ENCODE measurements at regions not wholly inside any gene's neighbourhood (a gene's known extent, or its start where the extent isn't known, plus 50 kb on each side); places are given as distances from the start of the nearest gene placed in this dataset.

GRCh38 chr14:97620066-97620465 lies 822.9 kb downstream of the VRK1 start:
- H3K9me3 Mint-ChIP-seq (ENCODE audit: insufficient read depth) = peaks cover 10% of the 10 kb centered on the region
- POLR2A ChIA-PET = interaction anchor here (1.3 to 2.9 kb wide), 2 partner anchors 17 to 162 kb away, joined by 3 to 7 read pairs; no protein-coding TSS in a partner anchor
- DNase-seq = no peak
- peaks cover 45% of the 10 kb centered on the region for H3K4me1 Mint-ChIP-seq (ENCODE audit: low read depth)
- peaks cover 2% of the 10 kb centered on the region for H3K27me3 Mint-ChIP-seq (ENCODE audit: low read depth)
- H3K4me3 Mint-ChIP-seq = peak overlapping the region; percentile 79
- peaks cover 29% of the 10 kb centered on the region for H3K36me3 Mint-ChIP-seq (ENCODE audit: low read depth)
- peak overlapping the region; percentile 96 for H3K27ac Mint-ChIP-seq
- CTCF ChIA-PET = interaction anchor here (1.2 to 2.6 kb wide), 2 partner anchors 10 to 14 kb away, joined by 3 to 9 read pairs; no protein-coding TSS in a partner anchor
- peak; percentile 15 for ATAC-seq

GRCh38 chr14:97624985-97625384 lies 827.8 kb downstream of the VRK1 start:
- Mint-ChIP-seq H3K9me3 (ENCODE audit: insufficient read depth) (no peaks in the 10 kb centered on the region), H3K27ac (no peak overlapping the region), H3K4me3 (no peak overlapping the region), H3K36me3 (ENCODE audit: low read depth) (peaks cover 9% of the 10 kb centered on the region), H3K27me3 (ENCODE audit: low read depth) (peaks cover 2% of the 10 kb centered on the region), H3K4me1 (ENCODE audit: low read depth) (peaks cover 17% of the 10 kb centered on the region)
- ChIA-PET CTCF (interaction anchor here (1.8 kb wide), 1 partner anchor 11 kb away, joined by 6 read pairs; no protein-coding TSS in a partner anchor), POLR2A (no interaction called here)
- ATAC-seq (no peak), DNase-seq (no peak)

GRCh38 chr14:97625477-97625876 lies 828.3 kb downstream of the VRK1 start:
- POLR2A ChIA-PET = interaction anchor here (0.6 kb wide), 1 partner anchor 53 kb away, joined by 3 read pairs; no protein-coding TSS in a partner anchor
- DNase-seq = no peak
- no peak for ATAC-seq
- CTCF ChIA-PET = interaction anchor here (0.9 to 1.8 kb wide), 2 partner anchors 11 to 58 kb away, joined by 3 to 6 read pairs; no protein-coding TSS in a partner anchor
- no peak overlapping the region for H3K4me3 Mint-ChIP-seq
- peaks cover 12% of the 10 kb centered on the region for H3K4me1 Mint-ChIP-seq (ENCODE audit: low read depth)
- H3K9me3 Mint-ChIP-seq (ENCODE audit: insufficient read depth) = no peaks in the 10 kb centered on the region
- peaks cover 9% of the 10 kb centered on the region for H3K36me3 Mint-ChIP-seq (ENCODE audit: low read depth)
- H3K27me3 Mint-ChIP-seq (ENCODE audit: low read depth) = peaks cover 2% of the 10 kb centered on the region
- H3K27ac Mint-ChIP-seq = no peak overlapping the region

- ATAC-seq (no peak), DNase-seq (no peak)
- ChIA-PET POLR2A (no interaction called here), CTCF (interaction anchor here (0.9 to 1.8 kb wide), 2 partner anchors 10 to 59 kb away, joined by 3 to 6 read pairs; no protein-coding TSS in a partner anchor)
- Mint-ChIP-seq H3K4me3 (no peak overlapping the region), H3K9me3 (ENCODE audit: insufficient read depth) (no peaks in the 10 kb centered on the region), H3K27ac (no peak overlapping the region), H3K4me1 (ENCODE audit: low read depth) (peaks cover 6% of the 10 kb centered on the region), H3K27me3 (ENCODE audit: low read depth) (peaks cover 2% of the 10 kb centered on the region), H3K36me3 (ENCODE audit: low read depth) (peaks cover 5% of the 10 kb centered on the region)
These were observed 828.9 kb downstream of the VRK1 start for GRCh38 chr14:97626088-97626487.

GRCh38 chr14:97630249-97630648 lies 833.1 kb downstream of the VRK1 start:
- Mint-ChIP-seq H3K4me1 (ENCODE audit: low read depth) (peaks cover 19% of the 10 kb centered on the region), H3K27ac (no peak overlapping the region), H3K4me3 (no peak overlapping the region), H3K9me3 (ENCODE audit: insufficient read depth) (no peaks in the 10 kb centered on the region), H3K36me3 (ENCODE audit: low read depth) (no peaks in the 10 kb centered on the region), H3K27me3 (ENCODE audit: low read depth) (peaks cover 6% of the 10 kb centered on the region)
- ChIA-PET POLR2A (no interaction called here), CTCF (no interaction called here)
- ATAC-seq = no peak
- no peak for DNase-seq

GRCh38 chr14:97633131-97633738 lies 836.1 kb downstream of the VRK1 start:
- Mint-ChIP-seq H3K27me3 (ENCODE audit: low read depth) (peaks cover 6% of the 10 kb centered on the region), H3K9me3 (ENCODE audit: insufficient read depth) (no peaks in the 10 kb centered on the region), H3K36me3 (ENCODE audit: low read depth) (peaks cover 3% of the 10 kb centered on the region), H3K4me1 (ENCODE audit: low read depth) (peaks cover 35% of the 10 kb centered on the region), H3K4me3 (no peak overlapping the region), H3K27ac (no peak overlapping the region)
- ATAC-seq = no peak
- POLR2A ChIA-PET = interaction anchor here (0.9 kb wide), 1 partner anchor 30 kb away, joined by 4 read pairs; no protein-coding TSS in a partner anchor
- CTCF ChIA-PET = interaction anchor here (1.0 to 2.7 kb wide), 3 partner anchors 12 to 40 kb away, joined by 4 to 9 read pairs (median 4); no protein-coding TSS in a partner anchor
- no peak for DNase-seq

- CTCF ChIA-PET = interaction anchor here (0.8 to 2.7 kb wide), 3 partner anchors 14 to 69 kb away, joined by 3 to 9 read pairs (median 4); no protein-coding TSS in a partner anchor
- H3K4me3 Mint-ChIP-seq = peak overlapping the region; percentile 68
- H3K27me3 Mint-ChIP-seq (ENCODE audit: low read depth) = peaks cover 6% of the 10 kb centered on the region
- POLR2A ChIA-PET = interaction anchor here (0.6 kb wide), 1 partner anchor 13 kb away, joined by 7 read pairs; no protein-coding TSS in a partner anchor
- DNase-seq = peak; percentile 53
- peak; percentile 60 for ATAC-seq
- H3K27ac Mint-ChIP-seq = peak overlapping the region; percentile 79
- H3K9me3 Mint-ChIP-seq (ENCODE audit: insufficient read depth) = no peaks in the 10 kb centered on the region
- H3K36me3 Mint-ChIP-seq (ENCODE audit: low read depth) = peaks cover 3% of the 10 kb centered on the region
- H3K4me1 Mint-ChIP-seq (ENCODE audit: low read depth) = peaks cover 44% of the 10 kb centered on the region
These were observed 837.6 kb downstream of the VRK1 start for GRCh38 chr14:97634751-97635150.

GRCh38 chr14:97638864-97639263 lies 841.7 kb downstream of the VRK1 start:
- ATAC-seq (no peak), DNase-seq (no peak)
- H3K36me3 Mint-ChIP-seq (ENCODE audit: low read depth) = peaks cover 3% of the 10 kb centered on the region
- no peaks in the 10 kb centered on the region for H3K9me3 Mint-ChIP-seq (ENCODE audit: insufficient read depth)
- ChIA-PET CTCF (interaction anchor here (0.7 kb wide), 1 partner anchor 454 kb away, joined by 3 read pairs; no protein-coding TSS in a partner anchor), POLR2A (interaction anchor here (0.6 kb wide), 2 partner anchors 86 to 1548 kb away, joined by 3 read pairs; no protein-coding TSS in a partner anchor)
- H3K4me3 Mint-ChIP-seq = no peak overlapping the region
- H3K27ac Mint-ChIP-seq = peak overlapping the region; percentile 56
- peaks cover 5% of the 10 kb centered on the region for H3K27me3 Mint-ChIP-seq (ENCODE audit: low read depth)
- peaks cover 42% of the 10 kb centered on the region for H3K4me1 Mint-ChIP-seq (ENCODE audit: low read depth)

GRCh38 chr14:97640031-97640430 lies 842.8 kb downstream of the VRK1 start:
- ChIA-PET CTCF (no interaction called here), POLR2A (no interaction called here)
- Mint-ChIP-seq H3K9me3 (ENCODE audit: insufficient read depth) (no peaks in the 10 kb centered on the region), H3K36me3 (ENCODE audit: low read depth) (peaks cover 3% of the 10 kb centered on the region), H3K27me3 (ENCODE audit: low read depth) (peaks cover 5% of the 10 kb centered on the region), H3K4me3 (no peak overlapping the region), H3K27ac (no peak overlapping the region), H3K4me1 (ENCODE audit: low read depth) (peaks cover 32% of the 10 kb centered on the region)
- ATAC-seq (no peak), DNase-seq (no peak)

GRCh38 chr14:97641827-97642226 lies 844.6 kb downstream of the VRK1 start:
- Mint-ChIP-seq H3K27me3 (ENCODE audit: low read depth) (peaks cover 5% of the 10 kb centered on the region), H3K4me1 (ENCODE audit: low read depth) (peaks cover 28% of the 10 kb centered on the region), H3K9me3 (ENCODE audit: insufficient read depth) (no peaks in the 10 kb centered on the region), H3K36me3 (ENCODE audit: low read depth) (peaks cover 3% of the 10 kb centered on the region), H3K4me3 (no peak overlapping the region), H3K27ac (no peak overlapping the region)
- no peak for DNase-seq
- ATAC-seq = no peak
- ChIA-PET CTCF (no interaction called here), POLR2A (no interaction called here)

- Mint-ChIP-seq H3K36me3 (ENCODE audit: low read depth) (peaks cover 3% of the 10 kb centered on the region), H3K27ac (no peak overlapping the region), H3K4me3 (no peak overlapping the region), H3K4me1 (ENCODE audit: low read depth) (peaks cover 20% of the 10 kb centered on the region), H3K27me3 (ENCODE audit: low read depth) (peaks cover 5% of the 10 kb centered on the region), H3K9me3 (ENCODE audit: insufficient read depth) (no peaks in the 10 kb centered on the region)
- POLR2A ChIA-PET = no interaction called here
- ATAC-seq = no peak
- CTCF ChIA-PET = no interaction called here
- no peak for DNase-seq
These were observed 845.4 kb downstream of the VRK1 start for GRCh38 chr14:97642631-97643030.

GRCh38 chr14:97644365-97644764 lies 847.2 kb downstream of the VRK1 start:
- POLR2A ChIA-PET = no interaction called here
- Mint-ChIP-seq H3K36me3 (ENCODE audit: low read depth) (no peaks in the 10 kb centered on the region), H3K9me3 (ENCODE audit: insufficient read depth) (no peaks in the 10 kb centered on the region), H3K4me1 (ENCODE audit: low read depth) (peaks cover 5% of the 10 kb centered on the region), H3K27me3 (ENCODE audit: low read depth) (peaks cover 5% of the 10 kb centered on the region), H3K27ac (no peak overlapping the region), H3K4me3 (no peak overlapping the region)
- DNase-seq = no peak
- CTCF ChIA-PET = no interaction called here
- ATAC-seq = no peak

All from activated CD8-positive, alpha-beta T cell treated with anti-CD3 and anti-CD28 coated beads, Interleukin-2, amount 10 ng/mL, durations not matched to agents 7 days and 5 days (primary cell).